OCI-LY3 (cell line): ENCODE measurements at regions not wholly inside any gene's neighbourhood (a gene's known extent, or its start where the extent isn't known, plus 50 kb on each side); places are given as distances from the start of the nearest gene placed in this dataset.

Experiments used
- H2AFZ ChIP-seq: fragments of 200-600, 300-600 bp; shearing (Covaris generic); 2 replicates; pipeline ENCODE4 v1.6.0; 2014; ENCODE audit warnings: antibody characterized with exemption, low read depth, low read length
- H3K27ac ChIP-seq: fragments of 200-600, 300-600 bp; sonication (generic); 2 replicates; pipeline ENCODE4 v1.5.1; 2014; ENCODE audit warnings: mild to moderate bottlenecking, low read length, moderate library complexity, mixed read lengths
- H3K27me3 ChIP-seq: fragments of 200-600, 300-600 bp; sonication (generic); 2 replicates; pipeline ENCODE4 v1.6.1; 2014; ENCODE audit warnings: low read depth, low read length, mixed read lengths
- H3K36me3 ChIP-seq: fragments of 200-600, 300-600 bp; sonication (generic); replicated peaks from 2 replicates; pipeline ENCODE3; 2014; ENCODE audit warnings: low read depth, low read length, mixed read lengths
- H3K4me1 ChIP-seq: fragments of 300-600, 200-600 bp; sonication (generic); 2 replicates; pipeline ENCODE4 v1.6.1; 2014; ENCODE audit warnings: low read length, mixed read lengths
- H3K4me2 ChIP-seq: fragments of 200-600, 300-600 bp; sonication (generic); 2 replicates; pipeline ENCODE4 v1.6.1; 2014; ENCODE audit warnings: low read length, mixed read lengths
- H3K4me3 ChIP-seq: fragments of 300-600, 200-600 bp; sonication (generic); 2 replicates; pipeline ENCODE4 v1.5.1; 2014; ENCODE audit warnings: antibody characterized with exemption, mild to moderate bottlenecking, low read length, moderate library complexity
- H3K79me2 ChIP-seq: fragments of 300-600, 200-600 bp; shearing (Covaris generic); 2 replicates; pipeline ENCODE4 v1.6.1; 2014; ENCODE audit warnings: mild to moderate bottlenecking, low read length, mixed read lengths
- H3K9ac ChIP-seq: fragments of 300-600, 200-600 bp; shearing (Covaris generic); 2 replicates; pipeline ENCODE4 v1.6.0; 2014; ENCODE audit warnings: mild to moderate bottlenecking, low read length, moderate library complexity
- H3K9me3 ChIP-seq: fragments of 200-600, 300-600 bp; shearing (Covaris generic); 2 replicates; pipeline ENCODE4 v1.6.1; 2014; ENCODE audit warnings: low read length, mixed read lengths; ENCODE audit not compliant: insufficient read depth
- H4K20me1 ChIP-seq: fragments of 200-600, 300-600 bp; sonication (generic); 2 replicates; pipeline ENCODE4 v1.6.1; 2016; ENCODE audit warnings: low read length, mixed read lengths; ENCODE audit not compliant: insufficient read depth
- EZH2phosphoT487 ChIP-seq: fragments of 200-600 bp; shearing (Covaris generic); IDR thresholded peaks from 2 replicates; pipeline ENCODE4 v1.6.1; 2018; ENCODE audit warnings: antibody characterized with exemption, mixed run types, low read depth
- TF ChIP-seq, protein P1 (sequence below): fragments of 200-600, 300-600 bp; sonication (generic); IDR thresholded peaks from 2 replicates; pipeline ENCODE4 v1.5.1; 2014; ENCODE audit warnings: antibody characterized with exemption, low read length, low read depth

DNA sequence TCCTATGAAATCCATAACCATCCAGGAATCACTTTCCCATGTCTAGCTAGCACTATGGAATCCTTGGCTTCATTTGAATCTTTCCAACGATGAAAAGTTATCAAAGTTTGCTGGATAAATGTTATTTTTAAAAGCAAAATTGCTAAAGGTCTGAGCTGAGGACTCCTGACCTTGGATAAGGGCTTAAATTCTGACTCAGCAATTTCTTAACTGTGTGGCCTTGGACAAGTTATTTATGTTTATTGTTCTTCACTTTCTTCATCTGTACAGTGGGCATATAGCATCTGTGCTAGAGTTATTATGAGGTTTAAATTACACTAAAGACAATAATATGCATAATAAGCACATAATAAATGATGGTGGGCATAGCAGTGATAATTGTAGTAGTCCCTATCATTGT lies 227.5 kb downstream of the KCNS3 start:
- Histone ChIP-seq H3K79me2 (no peaks in the 10 kb centered on the region), H3K27me3 (peaks cover 5% of the 10 kb centered on the region; the same call in 1 of the 2 replicates), H3K36me3 (no peaks in the 10 kb centered on the region), H2AFZ (no peak overlapping the region), H3K9me3 (no peaks in the 10 kb centered on the region), H3K4me1 (no peaks in the 10 kb centered on the region), H3K4me3 (no peak overlapping the region), H3K27ac (no peak overlapping the region), H3K4me2 (no peak overlapping the region), H4K20me1 (no peaks in the 10 kb centered on the region), H3K9ac (no peak overlapping the region)
- TF ChIP-seq EZH2phosphoT487 = no peak
- TF ChIP-seq, protein P1, sequence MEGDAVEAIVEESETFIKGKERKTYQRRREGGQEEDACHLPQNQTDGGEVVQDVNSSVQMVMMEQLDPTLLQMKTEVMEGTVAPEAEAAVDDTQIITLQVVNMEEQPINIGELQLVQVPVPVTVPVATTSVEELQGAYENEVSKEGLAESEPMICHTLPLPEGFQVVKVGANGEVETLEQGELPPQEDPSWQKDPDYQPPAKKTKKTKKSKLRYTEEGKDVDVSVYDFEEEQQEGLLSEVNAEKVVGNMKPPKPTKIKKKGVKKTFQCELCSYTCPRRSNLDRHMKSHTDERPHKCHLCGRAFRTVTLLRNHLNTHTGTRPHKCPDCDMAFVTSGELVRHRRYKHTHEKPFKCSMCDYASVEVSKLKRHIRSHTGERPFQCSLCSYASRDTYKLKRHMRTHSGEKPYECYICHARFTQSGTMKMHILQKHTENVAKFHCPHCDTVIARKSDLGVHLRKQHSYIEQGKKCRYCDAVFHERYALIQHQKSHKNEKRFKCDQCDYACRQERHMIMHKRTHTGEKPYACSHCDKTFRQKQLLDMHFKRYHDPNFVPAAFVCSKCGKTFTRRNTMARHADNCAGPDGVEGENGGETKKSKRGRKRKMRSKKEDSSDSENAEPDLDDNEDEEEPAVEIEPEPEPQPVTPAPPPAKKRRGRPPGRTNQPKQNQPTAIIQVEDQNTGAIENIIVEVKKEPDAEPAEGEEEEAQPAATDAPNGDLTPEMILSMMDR = no peak

DNA sequence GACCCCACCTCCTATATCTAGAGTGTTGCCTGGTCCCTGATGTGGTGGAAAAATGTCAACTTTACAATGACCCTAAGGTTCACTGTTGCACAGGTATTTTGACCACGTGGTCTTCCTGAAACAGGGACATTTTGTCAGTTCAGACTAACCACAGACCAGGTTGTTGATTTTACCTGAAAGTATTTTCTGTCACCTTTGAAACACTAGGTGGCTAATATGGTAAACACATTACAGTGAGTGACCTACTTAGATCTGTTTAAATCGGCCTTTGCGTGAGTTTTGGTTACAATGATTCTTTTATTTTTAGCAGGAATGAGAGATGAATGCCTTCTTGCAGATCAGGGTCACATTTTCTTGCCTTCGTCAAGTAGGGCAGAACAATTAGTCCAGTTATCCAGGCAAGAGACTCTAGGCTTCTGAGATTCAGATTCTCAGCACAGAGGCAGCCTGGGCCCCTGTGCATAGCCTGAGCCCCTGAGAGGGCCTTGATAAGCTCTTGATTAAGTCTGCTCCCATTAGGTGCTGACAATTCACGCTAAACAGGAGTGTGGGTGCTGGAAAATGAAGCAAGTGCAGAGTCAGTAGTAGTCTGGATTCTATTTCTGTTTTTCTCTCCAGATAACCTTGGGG lies 226.2 kb downstream of the KCNS3 start:
- Histone ChIP-seq H3K4me2 (no peak overlapping the region), H3K9ac (no peak overlapping the region), H4K20me1 (no peaks in the 10 kb centered on the region), H3K9me3 (no peaks in the 10 kb centered on the region), H2AFZ (no peak overlapping the region), H3K4me3 (no peak overlapping the region), H3K4me1 (no peaks in the 10 kb centered on the region), H3K27me3 (peaks cover 5% of the 10 kb centered on the region), H3K27ac (no peak overlapping the region), H3K36me3 (no peaks in the 10 kb centered on the region), H3K79me2 (no peaks in the 10 kb centered on the region)
- no peak for TF ChIP-seq EZH2phosphoT487
- TF ChIP-seq, protein P1 = no peak

DNA sequence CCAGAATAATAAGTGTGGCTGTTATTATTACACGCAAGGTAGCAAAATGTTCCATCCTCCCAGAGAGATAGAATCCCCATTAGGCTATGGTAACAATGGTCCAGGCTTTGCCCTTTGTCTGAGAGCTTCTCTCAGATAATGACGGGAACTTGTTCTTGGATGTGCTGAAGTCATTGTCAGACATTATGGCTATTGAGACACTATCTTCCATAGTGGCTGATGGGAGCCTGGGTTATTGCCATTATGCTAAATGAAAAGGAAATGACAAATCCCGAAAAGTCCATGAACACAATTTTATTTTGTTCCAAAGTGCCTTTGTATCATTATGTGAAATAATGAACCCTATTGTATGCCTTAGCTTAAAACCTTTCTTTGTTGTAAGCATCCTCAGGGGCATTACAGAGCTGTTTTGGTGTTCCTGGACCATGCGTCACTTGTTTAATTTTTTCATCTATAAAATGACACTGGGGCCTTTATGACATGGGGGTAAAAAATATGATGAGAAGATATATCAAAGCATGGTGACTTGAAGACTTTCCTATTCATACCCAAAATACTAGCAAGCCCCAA lies 218.5 kb downstream of the KCNS3 start:
- H3K4me3 ChIP-seq = no peak overlapping the region
- H3K27ac ChIP-seq = no peak overlapping the region
- no peak for TF ChIP-seq EZH2phosphoT487
- TF ChIP-seq, protein P1 = no peak
- H3K79me2 ChIP-seq = no peaks in the 10 kb centered on the region
- H3K36me3 ChIP-seq = no peaks in the 10 kb centered on the region
- H3K27me3 ChIP-seq = peaks cover 28% of the 10 kb centered on the region
- no peaks in the 10 kb centered on the region for H3K4me1 ChIP-seq
- H4K20me1 ChIP-seq = no peaks in the 10 kb centered on the region
- no peaks in the 10 kb centered on the region for H3K9me3 ChIP-seq
- no peak overlapping the region for H3K9ac ChIP-seq
- H3K4me2 ChIP-seq = no peak overlapping the region
- H2AFZ ChIP-seq = no peak overlapping the region

DNA sequence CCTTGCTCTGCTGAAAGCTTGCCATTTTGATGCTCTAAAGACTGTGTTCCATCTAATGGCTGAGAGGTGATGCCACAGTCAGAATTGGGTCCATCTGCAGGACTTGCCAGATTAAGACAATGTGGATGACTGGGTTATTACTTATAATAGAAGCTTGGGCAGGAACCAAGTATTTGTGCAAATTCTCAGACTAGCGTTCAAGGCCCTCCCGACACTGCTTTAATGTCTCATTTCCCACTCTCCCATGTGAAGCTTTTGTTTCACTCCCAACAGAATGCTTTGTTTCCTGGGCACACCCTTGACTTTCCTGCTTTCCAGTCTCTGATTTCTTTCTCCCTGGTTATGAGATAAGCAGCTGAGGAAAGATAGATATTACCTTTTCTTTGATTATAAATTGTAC lies 215.8 kb downstream of the KCNS3 start:
- Histone ChIP-seq H3K9ac (no peak overlapping the region), H3K4me3 (no peak overlapping the region), H3K27ac (no peak overlapping the region), H3K79me2 (no peaks in the 10 kb centered on the region), H3K4me1 (no peaks in the 10 kb centered on the region), H3K27me3 (peaks cover 35% of the 10 kb centered on the region), H2AFZ (no peak overlapping the region), H4K20me1 (no peaks in the 10 kb centered on the region), H3K9me3 (no peaks in the 10 kb centered on the region), H3K4me2 (no peak overlapping the region), H3K36me3 (no peaks in the 10 kb centered on the region)
- no peak for TF ChIP-seq EZH2phosphoT487
- TF ChIP-seq, protein P1 = no peak
